ENCODE measurements at regions not wholly inside any gene's neighbourhood (a gene's known extent, or its start where the extent isn't known, plus 50 kb on each side); places are given as distances from the start of the nearest gene placed in this dataset.

DNA sequence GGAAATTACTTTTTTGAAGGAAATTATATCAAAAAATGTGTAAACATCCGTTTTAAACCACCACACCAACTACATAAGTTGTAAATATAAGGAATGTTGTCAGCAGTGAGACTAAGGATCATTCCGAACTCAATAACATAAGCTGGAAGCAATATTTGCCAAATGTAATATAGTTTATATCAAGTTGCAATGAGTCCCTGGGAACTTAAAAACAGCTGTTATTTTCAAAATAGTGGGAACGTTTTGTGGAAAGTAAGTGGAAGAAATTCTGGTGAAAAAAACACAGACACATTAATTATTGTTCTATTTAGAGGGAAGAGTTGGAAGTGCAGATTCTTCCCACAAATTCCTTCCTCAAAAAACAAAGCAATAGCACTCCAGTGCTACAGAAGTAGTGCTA lies 444.3 kb downstream of the NAP1L3 start:
- Histone ChIP-seq H3K9ac (ENCODE audit: insufficient read depth in 1 of 2, low read depth in 2 of 2, low read length in 2 of 2) (no peak overlapping the region), H3K4me2 (ENCODE audit: insufficient read depth, low read length) (no peak overlapping the region), H3K36me3 (ENCODE audit: control insufficient read depth, insufficient read depth, low read length) (no peaks in the 10 kb centered on the region), H4K20me1 (replicated peaks; ENCODE audit: control insufficient read depth, insufficient read depth, low read length) (no peaks in the 10 kb centered on the region), H2AFZ (ENCODE audit: low read depth, low read length) (no peak overlapping the region), H3K4me3 (no peak overlapping the region), H3K27ac (ENCODE audit: extremely low read depth, low read depth, low read length) (no peak overlapping the region), H3K4me1 (replicated peaks in 1 of 2; ENCODE audit: control insufficient read depth in 2 of 2, insufficient read depth in 2 of 2, low read length in 2 of 2) (no peaks in the 10 kb centered on the region), H3K79me2 (ENCODE audit: control insufficient read depth, insufficient read depth, low read length) (no peaks in the 10 kb centered on the region), H3K9me3 (replicated peaks; ENCODE audit: control insufficient read depth, insufficient read depth, low read depth, low read length) (no peaks in the 10 kb centered on the region), H3K9me1 (ENCODE audit: control insufficient read depth, insufficient read depth, low read length) (no peaks in the 10 kb centered on the region), H3K27me3 (ENCODE audit: control insufficient read depth in 2 of 2, insufficient read depth in 2 of 2, low read length in 2 of 2) (no peaks in the 10 kb centered on the region)
- no TSS peak for BruUV-seq (replicated peaks)
- CTCF ChIA-PET (ENCODE audit: low intra/inter-chr PET ratio), result no interaction called here
- POLR2A ChIA-PET, result no interaction called here
- in situ Hi-C loops (cut with MboI), result no loop called here
- no peak for ATAC-seq
- DNase-seq (ENCODE audit: extremely low read depth in 1 of 4, low spot score in 3 of 4), result no peak
- WGBS (ENCODE audit: insufficient coverage, low coverage, missing lambda C conversion rate), result 0% methylated on average over 2 of the region's 3 CpGs
- intact Hi-C loops (cut with micrococcal nuclease), result no loop called here
- no peak for FAIRE-seq
- no peak for TF ChIP-seq TBP (optimal IDR thresholded peaks at IDR 0.05; ENCODE audit: low read depth, low read length)
- TF ChIP-seq U2AF2 (optimal IDR thresholded peaks at IDR 0.05; ENCODE audit: low read depth, low read length), result no peak
- no peak for TF ChIP-seq PTBP1 (IDR thresholded peaks at IDR 0.05; ENCODE audit: low read depth, low read length)
- TF ChIP-seq ETV5 (CRISPR knock-in tag; IDR thresholded peaks at IDR 0.05; ENCODE audit: low read depth), result no peak
- no peak for TF ChIP-seq CEBPG (CRISPR knock-in tag; IDR thresholded peaks at IDR 0.05)
- no peak for TF ChIP-seq CEBPG (tag; conservative IDR thresholded peaks at IDR 0.05 in 1 of 2, IDR thresholded peaks at IDR 0.05 in 1 of 2)
- TF ChIP-seq REST (IDR thresholded peaks at IDR 0.05; ENCODE audit: borderline replicate concordance), result no peak
- TF ChIP-seq REST (CRISPR knock-in tag; IDR thresholded peaks at IDR 0.05; ENCODE audit: low read depth), result no peak
- TF ChIP-seq CTCFL (IDR thresholded peaks at IDR 0.05; ENCODE audit: borderline replicate concordance, insufficient read depth, low read depth, low read length, poor library complexity, severe bottlenecking), result no peak
- no peak for TF ChIP-seq NBN (IDR thresholded peaks at IDR 0.05; ENCODE audit: low read depth)
- no peak for TF ChIP-seq TGIF2 (CRISPR knock-in tag; IDR thresholded peaks at IDR 0.05)
- no peak for TF ChIP-seq ZNF217 (CRISPR knock-in tag; IDR thresholded peaks at IDR 0.05)
- TF ChIP-seq, protein P1, sequence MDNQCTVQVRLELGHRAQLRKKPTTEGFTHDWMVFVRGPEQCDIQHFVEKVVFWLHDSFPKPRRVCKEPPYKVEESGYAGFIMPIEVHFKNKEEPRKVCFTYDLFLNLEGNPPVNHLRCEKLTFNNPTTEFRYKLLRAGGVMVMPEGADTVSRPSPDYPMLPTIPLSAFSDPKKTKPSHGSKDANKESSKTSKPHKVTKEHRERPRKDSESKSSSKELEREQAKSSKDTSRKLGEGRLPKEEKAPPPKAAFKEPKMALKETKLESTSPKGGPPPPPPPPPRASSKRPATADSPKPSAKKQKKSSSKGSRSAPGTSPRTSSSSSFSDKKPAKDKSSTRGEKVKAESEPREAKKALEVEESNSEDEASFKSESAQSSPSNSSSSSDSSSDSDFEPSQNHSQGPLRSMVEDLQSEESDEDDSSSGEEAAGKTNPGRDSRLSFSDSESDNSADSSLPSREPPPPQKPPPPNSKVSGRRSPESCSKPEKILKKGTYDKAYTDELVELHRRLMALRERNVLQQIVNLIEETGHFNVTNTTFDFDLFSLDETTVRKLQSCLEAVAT (IDR thresholded peaks at IDR 0.05), result no peak

All from K562 (cell line).